Panc1 (cell line): ENCODE measurements at regions not wholly inside any gene's neighbourhood (a gene's known extent, or its start where the extent isn't known, plus 50 kb on each side); places are given as distances from the start of the nearest gene placed in this dataset.

Experiments
- CTCF ChIP-seq: fragments of 450-650 bp; IDR thresholded peaks from 2 replicates; pipeline ENCODE4 v1.5.1; 2017; ENCODE audit warnings: mild to moderate bottlenecking
- POLR2AphosphoS5 ChIP-seq: IDR thresholded peaks from 2 replicates; pipeline ENCODE4 v1.6.1; 2012; ENCODE audit warnings: mild to moderate bottlenecking, low read depth, low read length, moderate library complexity

GRCh38 chr20:48419173-48419572, 408.6 kb downstream of the PREX1 start:
- no peak for TF ChIP-seq CTCF
- no peak for TF ChIP-seq POLR2AphosphoS5
